Parathyroid adenoma (tissue), 2 donors: ENCODE measurements at regions not wholly inside any gene's neighbourhood (a gene's known extent, or its start where the extent isn't known, plus 50 kb on each side); places are given as distances from the start of the nearest gene placed in this dataset.

Experiments used
- H2AFZ ChIP-seq: fragments of 300-600 bp; sonication (generic); one replicate; pipeline ENCODE4 v1.7.0; 2017; ENCODE audit warnings: antibody characterized with exemption, mild to moderate bottlenecking
- H3K27ac ChIP-seq: fragments of 300-600 bp; sonication (generic); one replicate; pipeline ENCODE4 v1.7.0; 2017
- H3K27me3 ChIP-seq: fragments of 300-600 bp; sonication (generic); one replicate; pipeline ENCODE4 v1.7.0; 2017; ENCODE audit warnings: low read length; ENCODE audit not compliant: control insufficient read depth, insufficient read depth
- H3K36me3 ChIP-seq: fragments of 300-600 bp; sonication (generic); one replicate; pipeline ENCODE4 v1.7.0; 2017; ENCODE audit warnings: low read length; ENCODE audit not compliant: control insufficient read depth, insufficient read depth
- H3K4me1 ChIP-seq: fragments of 300-600 bp; sonication (generic); one replicate; pipeline ENCODE4 v1.7.0; 2017; ENCODE audit warnings: control low read depth
- H3K4me2 ChIP-seq: fragments of 300-600 bp; sonication (generic); one replicate; pipeline ENCODE4 v1.7.0; 2017; ENCODE audit warnings: low read length
- H3K4me3 ChIP-seq: fragments of 300-600 bp; sonication (generic); one replicate; pipeline ENCODE4 v1.7.0; 2017; ENCODE audit warnings: low read depth, low read length
- H3K79me2 ChIP-seq: fragments of 300-600 bp; sonication (generic); one replicate; pipeline ENCODE4 v1.7.0; 2017; ENCODE audit warnings: control low read depth
- H3K9ac ChIP-seq: fragments of 300-600 bp; sonication (generic); one replicate; pipeline ENCODE4 v1.7.0; 2017; ENCODE audit warnings: mild to moderate bottlenecking
- H3K9me3 ChIP-seq: fragments of 300-600 bp; sonication (generic); one replicate; pipeline ENCODE4 v1.7.0; 2017; ENCODE audit warnings: low read length; ENCODE audit not compliant: control insufficient read depth
- TF ChIP-seq, protein P1 (sequence below): fragments of 300-600 bp; sonication (generic); IDR thresholded peaks from one replicate; pipeline ENCODE4 v1.7.0; 2017; ENCODE audit warnings: antibody characterized with exemption, mild to moderate bottlenecking
- donor health status: primary hyperparathyroidism.

DNA sequence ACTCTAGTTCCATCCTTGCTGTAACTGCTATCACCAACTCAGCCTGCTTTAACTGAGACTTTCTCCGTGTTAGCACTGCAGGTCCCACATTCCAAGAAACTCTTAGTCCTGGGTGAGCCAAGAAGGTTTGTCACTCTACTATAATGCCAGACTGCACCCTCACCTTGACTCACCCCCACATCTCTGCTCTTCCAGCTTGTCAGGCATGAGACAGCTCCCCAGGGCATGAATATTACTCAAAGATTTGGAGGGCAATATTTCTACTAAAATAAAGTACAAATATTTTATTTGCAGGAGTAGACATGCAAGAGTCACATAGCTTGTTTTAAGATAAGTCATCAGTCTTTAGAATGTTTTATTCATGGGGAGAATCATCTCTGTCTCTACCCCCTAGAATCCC is 110.2 kb downstream of the MATN1 start:
- Histone ChIP-seq H3K4me1 (no peaks in the 10 kb centered on the region), H3K9me3 (no peaks in the 10 kb centered on the region), H3K27me3 (no peaks in the 10 kb centered on the region)

DNA sequence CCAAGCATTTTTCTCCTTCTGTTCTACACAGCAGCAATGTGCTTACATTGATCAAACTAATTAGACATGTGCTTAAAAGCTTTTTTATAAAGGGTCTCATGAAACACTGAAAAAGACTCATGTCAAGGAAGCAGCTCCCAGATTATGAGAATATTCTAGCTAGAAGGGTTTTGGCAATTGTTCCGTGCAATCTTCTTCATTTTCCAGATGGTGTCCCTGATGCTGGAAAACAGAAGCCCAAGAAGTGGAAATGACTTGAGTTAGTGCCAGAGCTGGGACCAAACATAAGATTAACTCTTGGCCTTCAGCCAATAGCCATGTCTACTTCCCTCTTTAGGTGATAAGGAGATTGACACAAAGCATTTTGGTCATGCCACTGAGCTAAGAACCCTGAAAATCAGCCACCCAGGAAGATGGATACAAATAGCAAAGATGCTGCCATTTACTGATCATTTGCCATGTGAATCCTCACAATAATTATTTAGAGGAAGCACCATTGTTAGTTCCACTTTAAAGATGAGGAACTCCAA is 110.8 kb downstream of the MATN1 start:
- Histone ChIP-seq H3K9ac (no peak overlapping the region), H3K4me2 (no peak overlapping the region), H3K9me3 (no peaks in the 10 kb centered on the region), H3K36me3 (no peaks in the 10 kb centered on the region), H3K4me1 (no peaks in the 10 kb centered on the region), H3K4me3 (no peak overlapping the region), H3K27me3 (no peaks in the 10 kb centered on the region), H2AFZ (no peak overlapping the region), H3K27ac (no peak overlapping the region), H3K79me2 (no peaks in the 10 kb centered on the region)
- TF ChIP-seq, protein P1, sequence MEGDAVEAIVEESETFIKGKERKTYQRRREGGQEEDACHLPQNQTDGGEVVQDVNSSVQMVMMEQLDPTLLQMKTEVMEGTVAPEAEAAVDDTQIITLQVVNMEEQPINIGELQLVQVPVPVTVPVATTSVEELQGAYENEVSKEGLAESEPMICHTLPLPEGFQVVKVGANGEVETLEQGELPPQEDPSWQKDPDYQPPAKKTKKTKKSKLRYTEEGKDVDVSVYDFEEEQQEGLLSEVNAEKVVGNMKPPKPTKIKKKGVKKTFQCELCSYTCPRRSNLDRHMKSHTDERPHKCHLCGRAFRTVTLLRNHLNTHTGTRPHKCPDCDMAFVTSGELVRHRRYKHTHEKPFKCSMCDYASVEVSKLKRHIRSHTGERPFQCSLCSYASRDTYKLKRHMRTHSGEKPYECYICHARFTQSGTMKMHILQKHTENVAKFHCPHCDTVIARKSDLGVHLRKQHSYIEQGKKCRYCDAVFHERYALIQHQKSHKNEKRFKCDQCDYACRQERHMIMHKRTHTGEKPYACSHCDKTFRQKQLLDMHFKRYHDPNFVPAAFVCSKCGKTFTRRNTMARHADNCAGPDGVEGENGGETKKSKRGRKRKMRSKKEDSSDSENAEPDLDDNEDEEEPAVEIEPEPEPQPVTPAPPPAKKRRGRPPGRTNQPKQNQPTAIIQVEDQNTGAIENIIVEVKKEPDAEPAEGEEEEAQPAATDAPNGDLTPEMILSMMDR, result no peak

More for the DNA sequence above, 110.2 kb downstream of the MATN1 start:
- Histone ChIP-seq H3K9ac (no peak overlapping the region), H3K36me3 (no peaks in the 10 kb centered on the region), H2AFZ (no peak overlapping the region), H3K4me3 (no peak overlapping the region), H3K79me2 (no peaks in the 10 kb centered on the region), H3K27ac (no peak overlapping the region), H3K4me2 (no peak overlapping the region)
- TF ChIP-seq, protein P1, result no peak

DNA sequence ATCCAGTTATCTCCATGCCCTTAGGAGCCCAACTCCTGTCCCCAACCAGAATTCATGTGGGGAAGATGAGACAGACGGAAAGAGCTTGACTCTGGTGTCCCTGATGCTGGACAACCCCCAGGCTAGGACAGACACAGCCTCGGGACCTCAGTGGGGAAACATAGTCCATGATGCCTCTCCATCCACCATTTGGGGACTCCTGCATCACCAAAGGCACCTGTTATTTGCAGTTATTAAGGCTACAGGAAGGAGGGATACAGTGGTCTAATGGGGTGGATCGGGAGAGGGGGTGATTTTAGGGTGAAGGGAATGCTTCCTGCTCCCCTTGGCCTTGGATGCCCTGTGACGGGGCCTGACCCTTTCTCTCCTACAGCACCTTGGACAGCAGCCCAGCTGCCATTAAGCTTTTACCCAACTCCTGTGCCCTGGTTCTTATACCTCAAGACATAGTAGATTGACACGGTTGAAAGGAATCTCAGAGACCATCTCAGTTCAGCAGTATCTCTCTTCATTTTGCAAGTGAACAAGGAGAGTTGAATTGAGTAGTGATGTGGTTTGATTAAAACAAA is 111.6 kb downstream of the MATN1 start:
- H3K4me3 ChIP-seq, result no peak overlapping the region
- H3K27me3 ChIP-seq, result no peaks in the 10 kb centered on the region
- H3K4me1 ChIP-seq, result no peaks in the 10 kb centered on the region
- no peak overlapping the region for H3K4me2 ChIP-seq
- no peaks in the 10 kb centered on the region for H3K9me3 ChIP-seq
- no peak overlapping the region for H3K27ac ChIP-seq
- no peak overlapping the region for H3K9ac ChIP-seq
- TF ChIP-seq, protein P1, result no peak
- no peaks in the 10 kb centered on the region for H3K79me2 ChIP-seq
- H3K36me3 ChIP-seq, result no peaks in the 10 kb centered on the region
- no peak overlapping the region for H2AFZ ChIP-seq

DNA sequence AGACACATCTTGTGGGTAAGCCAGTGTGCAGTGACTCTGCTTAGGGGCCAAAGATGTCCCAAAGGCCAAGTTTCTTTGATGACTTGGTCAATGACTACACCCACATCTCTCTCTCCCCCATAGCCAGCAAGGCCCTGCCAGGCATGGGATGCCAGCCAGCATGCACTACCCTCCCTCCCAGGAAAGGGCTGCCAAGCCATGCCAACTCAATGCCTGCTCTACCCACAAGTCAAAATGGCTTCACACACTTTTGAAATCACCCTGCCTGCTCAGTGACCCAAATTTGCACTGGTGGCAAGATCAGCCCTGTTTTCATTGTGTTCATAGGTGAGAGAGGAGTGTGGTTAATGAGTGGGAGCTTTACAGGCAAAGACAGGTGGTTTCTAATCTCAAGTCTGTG is 112.5 kb downstream of the MATN1 start:
- Histone ChIP-seq H3K36me3 (no peaks in the 10 kb centered on the region), H3K4me3 (no peak overlapping the region)
- TF ChIP-seq, protein P1, result no peak

DNA sequence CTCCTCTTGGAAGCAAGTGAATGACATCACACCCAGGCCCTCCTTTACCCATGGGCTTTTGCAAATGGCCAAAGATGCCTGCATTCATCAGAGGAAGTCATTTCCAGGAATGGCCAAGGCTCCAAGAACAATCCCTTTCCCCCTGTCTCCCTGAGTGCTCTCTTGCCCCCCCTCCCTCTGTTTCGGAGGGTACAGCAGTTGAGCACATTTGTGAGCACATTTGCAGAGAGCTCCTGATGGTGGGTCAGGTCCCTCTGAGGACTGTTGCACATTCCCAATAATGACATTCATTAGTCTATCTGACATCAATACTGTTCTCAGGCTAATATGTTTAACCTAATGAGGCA is 113.4 kb downstream of the MATN1 start:
- H3K9ac ChIP-seq, result no peak overlapping the region
- no peak overlapping the region for H2AFZ ChIP-seq
- no peak overlapping the region for H3K4me3 ChIP-seq
- TF ChIP-seq, protein P1, result no peak
- no peak overlapping the region for H3K27ac ChIP-seq
- no peaks in the 10 kb centered on the region for H3K4me1 ChIP-seq
- no peaks in the 10 kb centered on the region for H3K36me3 ChIP-seq
- H3K27me3 ChIP-seq, result no peaks in the 10 kb centered on the region
- no peak overlapping the region for H3K4me2 ChIP-seq
- H3K79me2 ChIP-seq, result no peaks in the 10 kb centered on the region
- H3K9me3 ChIP-seq, result no peaks in the 10 kb centered on the region

More for the DNA sequence above, 112.5 kb downstream of the MATN1 start:
- Histone ChIP-seq H3K9ac (no peak overlapping the region), H3K4me1 (no peaks in the 10 kb centered on the region), H3K9me3 (no peaks in the 10 kb centered on the region), H3K79me2 (no peaks in the 10 kb centered on the region), H3K27ac (no peak overlapping the region), H3K4me2 (no peak overlapping the region), H3K27me3 (no peaks in the 10 kb centered on the region), H2AFZ (no peak overlapping the region)
